ENCODE measurements at regions not wholly inside any gene's neighbourhood (a gene's known extent, or its start where the extent isn't known, plus 50 kb on each side); places are given as distances from the start of the nearest gene placed in this dataset.

GRCh38 chr11:100543386-100543785 is 143.7 kb upstream of the ARHGAP42 start:
- TF ChIP-seq POLR2AphosphoS5 (IDR thresholded peaks at IDR 0.05; ENCODE audit: low read depth, low read length) (no peak), TAF1 (IDR thresholded peaks at IDR 0.05; ENCODE audit: borderline replicate concordance, insufficient read depth, low read length) (no peak), SIN3A (IDR thresholded peaks at IDR 0.05; ENCODE audit: borderline replicate concordance, insufficient read depth, low read length) (no peak)
- TF ChIP-seq, protein P1, sequence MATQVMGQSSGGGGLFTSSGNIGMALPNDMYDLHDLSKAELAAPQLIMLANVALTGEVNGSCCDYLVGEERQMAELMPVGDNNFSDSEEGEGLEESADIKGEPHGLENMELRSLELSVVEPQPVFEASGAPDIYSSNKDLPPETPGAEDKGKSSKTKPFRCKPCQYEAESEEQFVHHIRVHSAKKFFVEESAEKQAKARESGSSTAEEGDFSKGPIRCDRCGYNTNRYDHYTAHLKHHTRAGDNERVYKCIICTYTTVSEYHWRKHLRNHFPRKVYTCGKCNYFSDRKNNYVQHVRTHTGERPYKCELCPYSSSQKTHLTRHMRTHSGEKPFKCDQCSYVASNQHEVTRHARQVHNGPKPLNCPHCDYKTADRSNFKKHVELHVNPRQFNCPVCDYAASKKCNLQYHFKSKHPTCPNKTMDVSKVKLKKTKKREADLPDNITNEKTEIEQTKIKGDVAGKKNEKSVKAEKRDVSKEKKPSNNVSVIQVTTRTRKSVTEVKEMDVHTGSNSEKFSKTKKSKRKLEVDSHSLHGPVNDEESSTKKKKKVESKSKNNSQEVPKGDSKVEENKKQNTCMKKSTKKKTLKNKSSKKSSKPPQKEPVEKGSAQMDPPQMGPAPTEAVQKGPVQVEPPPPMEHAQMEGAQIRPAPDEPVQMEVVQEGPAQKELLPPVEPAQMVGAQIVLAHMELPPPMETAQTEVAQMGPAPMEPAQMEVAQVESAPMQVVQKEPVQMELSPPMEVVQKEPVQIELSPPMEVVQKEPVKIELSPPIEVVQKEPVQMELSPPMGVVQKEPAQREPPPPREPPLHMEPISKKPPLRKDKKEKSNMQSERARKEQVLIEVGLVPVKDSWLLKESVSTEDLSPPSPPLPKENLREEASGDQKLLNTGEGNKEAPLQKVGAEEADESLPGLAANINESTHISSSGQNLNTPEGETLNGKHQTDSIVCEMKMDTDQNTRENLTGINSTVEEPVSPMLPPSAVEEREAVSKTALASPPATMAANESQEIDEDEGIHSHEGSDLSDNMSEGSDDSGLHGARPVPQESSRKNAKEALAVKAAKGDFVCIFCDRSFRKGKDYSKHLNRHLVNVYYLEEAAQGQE (IDR thresholded peaks at IDR 0.05; ENCODE audit: insufficient read depth in 1 of 2, low read depth in 2 of 2, low read length in 2 of 2), result no peak

Measured in PFSK-1 (cell line).